ENCODE measurements at regions not wholly inside any gene's neighbourhood (a gene's known extent, or its start where the extent isn't known, plus 50 kb on each side); places are given as distances from the start of the nearest gene placed in this dataset.
"Not testable (repeated sequence)": the region's sequence is repeated elsewhere in the genome, so short reads cannot be mapped to it uniquely, and the experiment has no call there.

GRCh38 chr2:145927131-145927950 is 1407.4 kb upstream of the ZEB2 start:
- no peak for DNase-seq

- no peak for DNase-seq
Observed at GRCh38 chr2:145925591-145925990, 1405.7 kb upstream of the ZEB2 start.

DNA sequence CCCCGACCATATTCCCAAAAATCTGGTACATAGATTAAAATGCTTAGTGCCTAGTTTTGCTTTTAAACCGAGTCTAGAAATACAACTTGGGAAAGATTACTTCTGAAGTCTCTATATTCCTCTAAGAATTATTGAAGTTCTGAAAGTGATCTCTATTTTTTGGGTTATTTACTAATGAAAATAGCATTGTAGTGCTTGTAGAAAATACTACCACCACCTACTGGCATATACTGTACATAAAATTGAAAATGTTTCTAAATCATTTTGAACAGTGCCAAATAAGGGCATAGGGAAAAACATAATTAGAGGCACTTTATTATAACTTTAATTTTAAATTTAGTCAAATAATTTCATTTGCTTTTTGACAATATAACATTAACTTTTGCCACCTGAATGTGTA is 1399.6 kb upstream of the ZEB2 start:
- no peak for DNase-seq

GRCh38 chr2:145918951-145919350 is 1399.0 kb upstream of the ZEB2 start:
- DNase-seq, result no peak

GRCh38 chr2:145916799-145917198 is 1396.9 kb upstream of the ZEB2 start:
- no peak for DNase-seq

GRCh38 chr2:145914716-145915115 is 1394.8 kb upstream of the ZEB2 start:
- DNase-seq, result no peak

DNA sequence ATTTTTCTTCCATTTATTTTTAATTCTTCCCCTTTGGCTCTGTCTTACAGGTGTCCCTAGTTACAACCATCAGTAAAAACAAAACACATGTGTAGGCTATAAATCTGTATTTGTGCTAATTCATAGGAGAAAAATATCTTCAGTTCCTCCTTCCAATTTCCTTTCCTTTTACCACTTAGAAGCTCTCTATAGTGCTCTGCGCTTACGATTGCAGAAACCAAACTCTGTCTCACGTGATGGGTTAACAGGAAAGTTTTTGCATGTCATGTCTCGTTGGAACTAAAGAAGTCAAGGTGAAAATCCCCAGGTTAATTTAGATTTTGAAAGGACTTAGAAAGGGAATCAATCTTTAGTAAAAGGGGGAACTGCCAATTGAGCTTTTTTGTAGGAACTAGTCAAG is 1390.5 kb upstream of the ZEB2 start:
- no peak for DNase-seq

DNA sequence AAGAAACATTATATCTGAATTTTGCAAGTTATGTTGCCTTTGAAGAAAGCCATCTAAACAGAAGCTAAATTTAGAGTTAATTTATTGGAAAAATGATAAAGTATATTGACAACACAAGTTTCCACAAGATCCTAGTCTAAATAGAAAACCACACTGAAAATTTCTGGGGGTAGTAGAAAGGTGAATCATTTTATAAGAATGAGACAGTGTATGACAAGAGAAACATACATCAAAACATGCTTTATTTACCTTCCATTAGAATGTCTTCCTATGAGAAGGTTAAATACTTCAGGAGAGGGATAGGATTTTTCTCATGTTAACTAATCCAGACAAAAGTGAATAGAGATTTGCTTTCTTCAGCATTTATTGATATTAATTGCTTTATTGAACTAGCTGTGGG is 1389.8 kb upstream of the ZEB2 start:
- DNase-seq, result no peak

DNA sequence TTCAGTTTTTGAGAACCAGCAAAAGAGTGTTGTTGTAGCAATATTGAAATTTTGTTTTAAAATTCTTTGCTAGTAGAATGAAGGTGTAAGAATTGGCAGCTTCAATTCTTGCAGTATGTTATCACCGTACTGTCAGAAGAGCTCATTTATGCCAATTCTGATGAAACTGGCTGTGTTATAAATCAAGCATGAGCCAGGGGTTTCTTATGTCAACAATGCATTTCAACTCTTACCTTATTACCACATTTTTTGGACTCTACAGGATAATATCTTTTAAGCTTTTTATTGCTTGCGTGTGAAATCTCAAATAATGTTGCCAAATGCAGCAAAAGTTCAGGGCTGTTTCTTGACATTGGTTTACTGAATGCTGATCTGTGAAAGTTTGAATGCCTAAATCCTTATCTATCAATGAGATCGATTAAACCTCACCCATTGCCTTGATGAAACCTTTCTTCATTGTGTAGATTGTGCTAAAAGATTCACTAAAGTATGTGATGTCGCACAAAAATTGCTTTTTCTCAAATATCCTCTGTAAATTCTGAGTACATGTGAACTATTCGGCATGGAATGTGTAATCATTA is 1389.3 kb upstream of the ZEB2 start:
- DNase-seq, result no peak

- DNase-seq, result no peak
Observed at GRCh38 chr2:145906354-145906753, 1386.4 kb upstream of the ZEB2 start.

GRCh38 chr2:145905371-145905770 is 1385.5 kb upstream of the ZEB2 start:
- DNase-seq, result no peak

DNA sequence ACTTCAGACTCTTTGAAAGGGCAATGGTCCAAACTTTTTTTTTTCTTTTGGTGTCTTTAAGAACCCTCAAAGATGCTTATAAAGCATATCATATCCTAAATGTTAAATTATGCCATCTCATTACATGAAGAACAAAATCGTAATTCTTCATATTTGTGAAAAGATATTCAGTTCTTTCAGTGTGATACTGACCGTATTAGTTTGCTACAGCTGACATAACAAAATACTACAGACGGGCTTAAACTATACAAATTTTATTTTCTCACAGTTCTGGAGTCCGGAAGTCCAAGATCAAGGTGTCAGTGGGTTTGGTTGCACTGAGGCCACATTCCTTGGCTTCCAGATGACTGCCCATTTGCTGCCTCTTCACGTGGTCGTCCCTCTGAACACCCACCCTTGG is 1377.2 kb upstream of the ZEB2 start:
- DNase-seq, result no peak

GRCh38 chr2:145887915-145888314 is 1368.0 kb upstream of the ZEB2 start:
- DNase-seq, result no peak

GRCh38 chr2:145880997-145881396 is 1361.1 kb upstream of the ZEB2 start:
- not testable (repeated sequence) for DNase-seq

DNA sequence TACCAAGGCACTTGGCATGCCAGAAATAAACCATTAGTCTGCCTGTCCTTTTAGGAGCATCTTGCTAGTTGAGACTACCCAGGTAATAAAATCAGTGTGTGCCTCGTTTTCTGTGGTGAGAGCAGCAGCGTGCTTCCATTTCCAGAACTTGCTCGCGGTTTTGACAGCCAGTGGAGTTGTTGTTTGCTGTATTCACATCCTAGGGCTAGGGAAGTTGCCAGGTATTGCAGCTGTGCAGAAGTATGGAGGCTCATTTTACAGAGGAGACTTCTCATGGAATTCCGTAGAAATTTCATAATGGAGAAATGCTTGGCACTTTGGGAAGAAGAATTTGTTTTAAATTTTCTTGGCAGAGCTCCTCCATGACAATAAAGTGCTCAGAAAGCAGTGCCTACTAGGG is 1355.1 kb upstream of the ZEB2 start:
- no peak for DNase-seq

DNA sequence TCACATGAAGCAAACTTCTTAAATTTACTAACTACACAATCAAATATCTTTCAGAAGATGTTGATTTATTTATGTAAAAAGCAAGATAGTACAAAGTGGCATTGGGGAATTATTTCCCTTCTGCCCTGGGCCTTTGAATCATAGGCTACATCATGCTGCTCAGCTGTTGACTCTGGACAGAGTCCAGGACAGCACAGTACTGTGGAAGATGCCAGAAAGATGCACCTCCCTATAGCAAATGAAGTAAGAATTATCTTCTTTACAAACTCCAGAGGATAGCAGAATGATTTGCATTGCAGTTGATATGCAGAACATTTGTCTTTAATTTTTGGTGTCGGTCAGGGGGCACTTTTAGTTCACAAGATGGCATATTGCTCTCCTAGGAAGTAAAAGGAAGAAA is 1354.5 kb upstream of the ZEB2 start:
- DNase-seq, result no peak

DNA sequence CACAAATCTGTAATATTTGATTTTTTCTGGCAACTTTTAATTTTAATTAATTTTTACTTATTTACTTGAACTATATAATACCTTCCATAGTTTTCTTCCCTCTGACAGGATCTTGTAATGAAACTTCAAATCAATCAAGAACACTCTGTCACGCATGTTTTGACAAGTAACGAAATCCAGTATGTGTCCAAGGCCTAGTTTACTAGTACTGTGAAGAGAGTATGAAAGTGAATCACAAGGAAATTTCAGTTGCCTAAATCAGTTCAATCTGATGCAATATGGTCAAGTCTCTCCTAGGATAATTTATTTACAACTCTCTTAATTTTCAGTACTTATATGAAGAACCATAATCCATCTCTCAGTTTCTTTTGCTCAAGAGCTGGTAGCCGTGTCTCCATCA is 1344.6 kb upstream of the ZEB2 start:
- no peak for DNase-seq

DNA sequence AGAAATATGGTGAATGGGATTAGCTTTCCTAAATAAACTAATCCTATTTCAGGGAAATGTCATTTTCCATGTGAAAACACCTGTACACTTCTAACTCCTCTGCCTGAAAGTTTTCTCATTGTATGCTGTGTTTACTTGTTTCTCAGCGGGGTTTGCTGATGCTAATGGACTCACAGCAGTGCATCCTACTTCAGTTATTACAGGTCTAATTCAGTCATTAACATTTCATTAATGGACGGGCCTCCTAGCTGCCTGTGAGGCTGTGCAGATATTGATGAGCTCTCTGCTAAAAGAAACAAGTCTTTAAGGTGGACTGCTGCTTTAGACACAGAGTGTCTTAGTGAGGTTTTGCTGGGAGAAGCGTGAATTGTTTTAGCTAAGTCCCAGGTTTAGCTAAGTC is 1342.0 kb upstream of the ZEB2 start:
- DNase-seq, result no peak

- DNase-seq, result no peak
Observed at GRCh38 chr2:145860083-145860482, 1340.2 kb upstream of the ZEB2 start.

DNA sequence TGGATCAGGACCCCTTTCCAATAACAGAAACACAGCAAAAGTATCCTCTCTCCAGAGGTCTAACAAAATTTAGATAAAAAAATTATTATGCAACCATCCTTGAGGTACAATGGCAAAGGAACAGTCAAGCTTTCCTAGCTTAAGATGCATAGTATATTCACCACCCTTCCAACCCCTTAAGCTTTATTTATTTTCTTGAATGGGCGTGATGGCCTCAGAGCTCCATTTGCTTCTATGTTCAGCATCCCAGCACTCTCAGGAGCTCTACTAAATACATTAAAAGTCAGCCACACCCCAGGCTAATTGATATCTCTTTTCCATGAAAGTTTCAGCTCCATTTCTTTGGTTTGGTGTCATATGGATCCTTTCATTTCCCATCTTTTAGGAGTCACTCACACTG is 1335.2 kb upstream of the ZEB2 start:
- no peak for DNase-seq

- no peak for DNase-seq
Observed at GRCh38 chr2:145854039-145854755, 1334.3 kb upstream of the ZEB2 start.

DNA sequence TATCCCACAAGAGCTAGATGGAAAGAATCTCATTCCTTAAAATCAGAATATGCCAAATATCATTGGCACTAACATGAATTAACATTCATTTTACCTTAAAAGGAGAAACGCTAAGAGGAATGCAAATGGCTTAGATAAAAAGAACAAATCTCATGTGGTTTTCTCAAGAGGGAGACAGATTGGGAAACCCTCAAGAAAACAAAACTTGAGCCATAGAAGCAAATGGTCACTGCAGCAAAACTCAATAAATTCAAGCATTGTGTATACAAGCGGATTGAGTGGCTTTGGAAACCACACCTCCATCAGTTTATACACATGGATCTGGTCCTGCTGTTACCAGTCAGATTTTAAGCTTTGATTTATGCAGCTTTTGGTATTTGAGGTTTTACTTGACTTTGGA is 1331.8 kb upstream of the ZEB2 start:
- no peak for DNase-seq

DNA sequence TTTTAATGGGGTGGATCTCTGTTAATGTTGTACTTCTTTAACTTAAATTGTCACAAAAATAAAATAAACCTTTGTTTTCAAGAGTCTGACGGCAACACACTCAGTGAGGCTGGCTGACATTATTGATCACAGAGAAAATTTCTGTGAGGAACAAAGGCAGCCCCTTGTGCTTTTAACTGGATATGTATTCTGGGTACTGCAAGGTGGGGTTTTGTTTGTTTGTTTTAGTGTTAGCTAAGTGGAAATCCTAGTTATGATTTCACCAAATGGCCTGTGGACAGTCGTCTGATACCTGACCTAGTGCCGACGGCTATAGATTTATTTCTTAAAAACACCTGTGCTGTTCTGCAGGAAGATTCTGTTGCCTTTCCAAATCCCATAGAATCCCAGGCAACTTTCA is 1329.5 kb upstream of the ZEB2 start:
- no peak for DNase-seq

DNA sequence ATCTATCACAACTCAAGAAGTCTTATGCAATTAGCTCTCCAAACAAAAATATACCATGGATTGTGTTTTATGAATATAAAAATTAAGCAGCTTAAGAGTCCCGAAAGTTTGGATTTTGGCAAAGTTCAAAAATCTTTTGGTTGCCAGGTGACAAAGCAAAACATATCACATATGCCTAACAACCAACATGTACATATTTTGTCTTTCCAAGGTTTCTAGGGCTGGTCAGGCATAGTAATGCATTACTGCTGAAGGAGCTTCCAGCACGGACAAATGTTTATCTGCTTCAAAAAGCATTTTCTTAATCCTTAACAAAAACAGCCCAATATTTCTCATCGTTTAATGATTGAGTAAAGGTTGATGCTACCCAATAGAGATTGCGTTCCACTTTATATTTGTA is 1327.1 kb upstream of the ZEB2 start:
- no peak for DNase-seq
